ENCODE measurements at regions not wholly inside any gene's neighbourhood (a gene's known extent, or its start where the extent isn't known, plus 50 kb on each side); places are given as distances from the start of the nearest gene placed in this dataset.

DNA sequence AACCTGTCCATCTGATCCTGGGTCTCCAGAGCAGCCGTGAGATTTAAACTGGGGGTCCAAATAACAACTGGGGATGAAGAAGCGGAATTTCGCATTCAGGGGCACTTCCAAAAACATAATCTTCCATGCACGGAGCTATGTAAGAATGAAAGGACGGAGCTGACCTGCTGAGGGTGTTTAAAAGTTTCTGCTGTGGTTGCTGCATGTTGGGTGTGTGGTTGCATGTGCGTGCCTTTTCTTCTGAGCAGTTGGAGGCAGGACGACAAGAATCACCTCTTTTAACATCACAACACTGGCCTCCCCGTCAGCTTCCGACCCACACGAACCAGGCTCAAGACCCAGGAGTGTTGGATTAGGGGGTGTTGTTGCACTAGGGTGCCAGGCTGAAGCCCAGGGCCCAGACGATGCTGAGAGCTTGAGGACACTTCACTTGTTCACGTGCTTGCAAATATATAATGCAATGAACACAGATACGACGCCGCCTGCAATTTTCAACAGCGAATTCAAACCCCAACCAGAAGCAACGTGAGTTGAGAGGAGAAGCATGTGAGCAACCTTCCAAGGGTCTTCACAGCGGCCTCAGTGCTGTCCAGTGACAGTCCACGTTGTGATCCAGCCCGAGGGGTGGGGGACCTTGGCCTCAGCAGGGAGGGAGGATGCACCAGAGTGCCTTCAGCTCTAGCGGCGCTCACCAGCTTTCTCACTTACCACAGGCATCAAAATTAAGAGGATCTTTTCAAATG lies 76.0 kb upstream of the SALL3 start:
- DNase-seq: no peak
- H3K9me3 ChIP-seq (ENCODE audit: control insufficient read depth, low read length): no peaks in the 10 kb centered on the region
- no peaks in the 10 kb centered on the region for H3K36me3 ChIP-seq (ENCODE audit: control insufficient read depth, insufficient read depth, low read length)
- H3K27me3 ChIP-seq (replicated peaks; ENCODE audit: control insufficient read depth, insufficient read depth, low read length, poor library complexity, severe bottlenecking): no peaks in the 10 kb centered on the region
- no peak overlapping the region for H3K4me3 ChIP-seq (ENCODE audit: insufficient read depth, low read depth, low read length, poor library complexity, severe bottlenecking)
- H3K27ac ChIP-seq (ENCODE audit: insufficient read depth, low read length, poor library complexity, severe bottlenecking): no peak overlapping the region
- no peaks in the 10 kb centered on the region for H3K4me1 ChIP-seq (ENCODE audit: control insufficient read depth, insufficient read depth, low read length, poor library complexity, severe bottlenecking)

DNA sequence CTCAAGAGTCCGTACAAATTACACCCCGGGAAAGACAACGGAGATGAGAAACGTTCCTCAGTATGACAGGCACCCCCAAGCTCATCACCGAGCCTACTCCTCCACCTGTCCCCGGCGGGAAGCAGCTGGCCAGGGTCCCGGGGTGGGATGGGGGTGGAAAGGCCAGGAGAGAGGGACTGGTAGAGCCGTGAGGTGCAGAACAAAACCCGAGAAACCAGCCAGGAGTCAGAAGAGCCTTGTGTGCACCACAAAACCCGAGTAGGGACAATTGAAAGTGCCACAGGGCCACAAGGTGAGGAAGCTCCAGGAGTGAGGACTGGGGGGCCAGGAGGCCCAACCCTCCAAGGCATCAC lies 75.5 kb upstream of the SALL3 start:
- Histone ChIP-seq H3K4me3 (ENCODE audit: insufficient read depth, low read depth, low read length, poor library complexity, severe bottlenecking) (no peak overlapping the region), H3K27ac (ENCODE audit: insufficient read depth, low read length, poor library complexity, severe bottlenecking) (no peak overlapping the region), H3K4me1 (ENCODE audit: control insufficient read depth, insufficient read depth, low read length, poor library complexity, severe bottlenecking) (no peaks in the 10 kb centered on the region), H3K9me3 (ENCODE audit: control insufficient read depth, low read length) (no peaks in the 10 kb centered on the region), H3K36me3 (ENCODE audit: control insufficient read depth, insufficient read depth, low read length) (no peaks in the 10 kb centered on the region), H3K27me3 (replicated peaks; ENCODE audit: control insufficient read depth, insufficient read depth, low read length, poor library complexity, severe bottlenecking) (no peaks in the 10 kb centered on the region)
- no peak for DNase-seq

DNA sequence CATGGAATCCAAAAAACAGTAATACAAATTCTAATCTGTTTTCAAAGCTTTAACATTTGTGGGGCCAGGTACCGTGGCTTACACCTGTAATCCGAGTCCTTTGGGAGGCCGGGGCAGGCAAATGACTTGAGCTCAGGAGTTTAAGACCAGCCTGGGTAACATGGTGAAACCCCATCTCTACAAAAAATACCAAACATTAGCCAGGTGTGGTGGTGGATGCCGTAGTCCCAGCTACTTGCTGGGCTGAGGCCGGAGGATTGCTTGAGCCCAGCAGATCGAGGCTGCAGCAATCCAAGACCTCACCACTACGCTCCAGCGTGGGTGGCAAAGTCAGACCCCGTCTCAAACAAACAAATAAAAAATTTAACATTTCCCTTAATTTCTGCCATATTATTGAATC lies 74.3 kb upstream of the SALL3 start:
- DNase-seq: no peak
- H3K27me3 ChIP-seq (replicated peaks; ENCODE audit: control insufficient read depth, insufficient read depth, low read length, poor library complexity, severe bottlenecking): no peaks in the 10 kb centered on the region
- no peaks in the 10 kb centered on the region for H3K9me3 ChIP-seq (ENCODE audit: control insufficient read depth, low read length)
- no peak overlapping the region for H3K27ac ChIP-seq (ENCODE audit: insufficient read depth, low read length, poor library complexity, severe bottlenecking)
- no peaks in the 10 kb centered on the region for H3K4me1 ChIP-seq (ENCODE audit: control insufficient read depth, insufficient read depth, low read length, poor library complexity, severe bottlenecking)
- H3K36me3 ChIP-seq (ENCODE audit: control insufficient read depth, insufficient read depth, low read length): no peaks in the 10 kb centered on the region
- no peak overlapping the region for H3K4me3 ChIP-seq (ENCODE audit: insufficient read depth, low read depth, low read length, poor library complexity, severe bottlenecking)

DNA sequence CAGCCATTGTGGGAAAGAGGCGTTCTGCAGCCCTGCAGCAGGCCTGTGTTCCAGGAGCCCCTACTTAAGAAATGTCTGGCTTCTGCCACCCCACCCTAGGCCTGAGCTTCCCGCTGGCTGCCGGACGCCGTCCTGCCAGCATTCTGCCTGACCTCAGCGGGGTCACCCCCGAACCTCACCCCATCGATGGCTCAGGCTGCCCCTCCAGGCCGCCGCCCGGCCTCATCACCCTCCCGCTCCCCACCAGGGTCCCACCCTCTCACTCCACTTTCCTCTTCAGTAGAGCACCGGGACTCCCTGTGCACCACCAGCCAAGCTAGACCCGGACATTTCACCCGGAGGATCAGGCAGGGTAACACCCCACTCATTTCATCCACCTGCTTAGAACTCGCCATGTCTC lies 73.6 kb upstream of the SALL3 start:
- Histone ChIP-seq H3K4me1 (ENCODE audit: control insufficient read depth, insufficient read depth, low read length, poor library complexity, severe bottlenecking) (no peaks in the 10 kb centered on the region), H3K27me3 (replicated peaks; ENCODE audit: control insufficient read depth, insufficient read depth, low read length, poor library complexity, severe bottlenecking) (no peaks in the 10 kb centered on the region), H3K9me3 (ENCODE audit: control insufficient read depth, low read length) (no peaks in the 10 kb centered on the region), H3K36me3 (ENCODE audit: control insufficient read depth, insufficient read depth, low read length) (no peaks in the 10 kb centered on the region), H3K4me3 (ENCODE audit: insufficient read depth, low read depth, low read length, poor library complexity, severe bottlenecking) (no peak overlapping the region), H3K27ac (ENCODE audit: insufficient read depth, low read length, poor library complexity, severe bottlenecking) (no peak overlapping the region)
- DNase-seq: no peak

DNA sequence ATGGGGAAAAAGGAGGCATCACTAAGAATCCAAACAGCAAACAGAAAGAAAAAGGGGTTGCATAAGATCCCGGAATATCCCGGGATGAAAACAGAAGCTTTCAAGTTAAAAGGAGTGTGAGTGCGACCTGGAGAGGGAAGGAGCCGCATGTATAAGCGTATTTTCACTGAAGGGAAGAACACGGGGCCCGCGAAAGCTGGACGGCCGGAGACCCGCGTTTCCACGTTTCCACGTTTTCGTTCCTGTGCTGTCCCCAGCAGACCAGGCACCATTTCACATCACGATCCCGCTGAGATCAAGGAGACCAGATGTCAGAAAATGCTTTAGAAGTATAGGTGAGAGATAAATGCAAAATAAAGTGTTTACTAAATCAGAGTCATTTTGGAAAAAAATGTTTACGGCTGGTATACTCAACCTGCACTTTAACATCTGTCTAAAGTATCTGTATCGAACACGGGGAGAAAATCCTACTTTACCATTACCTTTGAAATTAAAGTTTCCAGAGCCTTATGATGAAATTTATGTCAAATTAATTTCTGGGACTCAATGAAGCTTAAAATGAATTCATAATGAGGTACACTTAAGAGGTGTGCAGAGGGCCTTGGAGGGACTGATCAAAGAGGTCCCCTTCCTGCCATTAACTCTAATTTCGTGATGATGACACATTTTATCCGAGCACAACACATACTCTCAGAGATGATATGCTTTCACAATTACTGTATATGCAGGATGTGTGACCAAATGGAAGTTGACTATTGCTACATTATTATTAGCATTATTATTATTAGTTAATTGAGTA lies 71.0 kb upstream of the SALL3 start:
- no peak overlapping the region for H3K4me3 ChIP-seq (ENCODE audit: insufficient read depth, low read depth, low read length, poor library complexity, severe bottlenecking)
- no peaks in the 10 kb centered on the region for H3K4me1 ChIP-seq (ENCODE audit: control insufficient read depth, insufficient read depth, low read length, poor library complexity, severe bottlenecking)
- no peaks in the 10 kb centered on the region for H3K27me3 ChIP-seq (replicated peaks; ENCODE audit: control insufficient read depth, insufficient read depth, low read length, poor library complexity, severe bottlenecking)
- H3K9me3 ChIP-seq (ENCODE audit: control insufficient read depth, low read length): no peaks in the 10 kb centered on the region
- no peak for DNase-seq
- H3K27ac ChIP-seq (ENCODE audit: insufficient read depth, low read length, poor library complexity, severe bottlenecking): no peak overlapping the region
- no peaks in the 10 kb centered on the region for H3K36me3 ChIP-seq (ENCODE audit: control insufficient read depth, insufficient read depth, low read length)

DNA sequence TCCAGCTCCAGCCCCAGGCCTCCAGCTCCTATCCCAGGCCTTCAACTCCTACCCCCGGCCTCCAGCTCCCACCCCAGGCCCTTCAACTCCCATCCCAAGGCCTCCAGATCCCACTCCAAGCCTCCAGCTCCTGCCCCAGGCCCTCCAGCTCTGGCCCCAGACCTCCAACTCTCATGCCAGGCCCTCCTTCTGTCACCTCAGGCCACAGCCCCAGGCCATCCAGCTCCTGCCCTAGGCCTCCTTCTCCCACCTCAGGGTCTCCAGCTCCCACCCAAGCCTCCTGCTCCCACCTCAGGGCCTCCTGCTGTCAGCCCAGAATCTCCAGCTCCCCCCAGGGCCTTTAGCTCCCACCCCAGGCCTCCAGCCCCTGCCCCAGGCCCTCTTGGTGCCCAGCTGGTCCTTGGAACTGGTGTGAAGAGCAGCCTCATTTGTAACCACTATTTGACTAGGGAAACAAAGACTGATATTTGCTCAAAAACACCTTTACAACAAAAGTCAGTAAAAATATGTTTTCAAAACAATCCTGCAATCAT lies 67.8 kb upstream of the SALL3 start:
- H3K36me3 ChIP-seq (ENCODE audit: control insufficient read depth, insufficient read depth, low read length): no peaks in the 10 kb centered on the region
- H3K27me3 ChIP-seq (replicated peaks; ENCODE audit: control insufficient read depth, insufficient read depth, low read length, poor library complexity, severe bottlenecking): no peaks in the 10 kb centered on the region
- no peaks in the 10 kb centered on the region for H3K4me1 ChIP-seq (ENCODE audit: control insufficient read depth, insufficient read depth, low read length, poor library complexity, severe bottlenecking)
- no peak for DNase-seq
- no peak overlapping the region for H3K4me3 ChIP-seq (ENCODE audit: insufficient read depth, low read depth, low read length, poor library complexity, severe bottlenecking)
- no peaks in the 10 kb centered on the region for H3K9me3 ChIP-seq (ENCODE audit: control insufficient read depth, low read length)
- H3K27ac ChIP-seq (ENCODE audit: insufficient read depth, low read length, poor library complexity, severe bottlenecking): no peak overlapping the region

DNA sequence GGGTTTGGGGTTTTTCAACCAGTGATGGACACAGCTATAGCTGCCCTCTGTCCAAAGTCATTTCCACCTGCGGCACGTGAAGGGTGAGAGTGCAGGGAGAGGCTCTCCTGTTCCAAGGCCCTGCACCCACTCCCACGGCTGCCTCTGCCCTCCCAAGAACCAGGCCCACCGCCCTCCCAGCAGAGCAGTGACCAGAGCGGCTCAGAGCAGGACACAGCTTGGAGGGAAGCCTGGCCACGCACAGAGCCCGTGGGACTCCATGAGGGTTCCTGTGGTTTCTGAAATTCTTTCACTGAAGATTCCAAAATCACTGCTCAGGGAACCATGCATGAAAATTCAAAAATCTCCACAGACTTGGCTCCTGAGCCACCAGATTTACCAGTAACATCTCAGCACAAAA lies 67.3 kb upstream of the SALL3 start:
- no peak overlapping the region for H3K27ac ChIP-seq (ENCODE audit: insufficient read depth, low read length, poor library complexity, severe bottlenecking)
- H3K4me1 ChIP-seq (ENCODE audit: control insufficient read depth, insufficient read depth, low read length, poor library complexity, severe bottlenecking): no peaks in the 10 kb centered on the region
- H3K9me3 ChIP-seq (ENCODE audit: control insufficient read depth, low read length): no peaks in the 10 kb centered on the region
- H3K27me3 ChIP-seq (replicated peaks; ENCODE audit: control insufficient read depth, insufficient read depth, low read length, poor library complexity, severe bottlenecking): no peaks in the 10 kb centered on the region
- no peak for DNase-seq
- H3K4me3 ChIP-seq (ENCODE audit: insufficient read depth, low read depth, low read length, poor library complexity, severe bottlenecking): no peak overlapping the region
- no peaks in the 10 kb centered on the region for H3K36me3 ChIP-seq (ENCODE audit: control insufficient read depth, insufficient read depth, low read length)

GRCh38 chr18:78912844-78913243 lies 66.8 kb upstream of the SALL3 start:
- no peak for DNase-seq
- Histone ChIP-seq H3K27ac (ENCODE audit: insufficient read depth, low read length, poor library complexity, severe bottlenecking) (no peak overlapping the region), H3K36me3 (ENCODE audit: control insufficient read depth, insufficient read depth, low read length) (no peaks in the 10 kb centered on the region), H3K27me3 (replicated peaks; ENCODE audit: control insufficient read depth, insufficient read depth, low read length, poor library complexity, severe bottlenecking) (no peaks in the 10 kb centered on the region), H3K9me3 (ENCODE audit: control insufficient read depth, low read length) (no peaks in the 10 kb centered on the region), H3K4me1 (ENCODE audit: control insufficient read depth, insufficient read depth, low read length, poor library complexity, severe bottlenecking) (no peaks in the 10 kb centered on the region), H3K4me3 (ENCODE audit: insufficient read depth, low read depth, low read length, poor library complexity, severe bottlenecking) (no peak overlapping the region)

GRCh38 chr18:78913395-78913794 lies 66.2 kb upstream of the SALL3 start:
- no peak overlapping the region for H3K4me3 ChIP-seq (ENCODE audit: insufficient read depth, low read depth, low read length, poor library complexity, severe bottlenecking)
- no peak overlapping the region for H3K27ac ChIP-seq (ENCODE audit: insufficient read depth, low read length, poor library complexity, severe bottlenecking)
- H3K4me1 ChIP-seq (ENCODE audit: control insufficient read depth, insufficient read depth, low read length, poor library complexity, severe bottlenecking): no peaks in the 10 kb centered on the region
- H3K36me3 ChIP-seq (ENCODE audit: control insufficient read depth, insufficient read depth, low read length): no peaks in the 10 kb centered on the region
- DNase-seq: no peak
- H3K27me3 ChIP-seq (replicated peaks; ENCODE audit: control insufficient read depth, insufficient read depth, low read length, poor library complexity, severe bottlenecking): no peaks in the 10 kb centered on the region
- H3K9me3 ChIP-seq (ENCODE audit: control insufficient read depth, low read length): no peaks in the 10 kb centered on the region

- H3K27ac ChIP-seq (ENCODE audit: insufficient read depth, low read length, poor library complexity, severe bottlenecking): no peak overlapping the region
- no peaks in the 10 kb centered on the region for H3K9me3 ChIP-seq (ENCODE audit: control insufficient read depth, low read length)
- DNase-seq: no peak
- no peak overlapping the region for H3K4me3 ChIP-seq (ENCODE audit: insufficient read depth, low read depth, low read length, poor library complexity, severe bottlenecking)
- no peaks in the 10 kb centered on the region for H3K4me1 ChIP-seq (ENCODE audit: control insufficient read depth, insufficient read depth, low read length, poor library complexity, severe bottlenecking)
- no peaks in the 10 kb centered on the region for H3K36me3 ChIP-seq (ENCODE audit: control insufficient read depth, insufficient read depth, low read length)
- no peaks in the 10 kb centered on the region for H3K27me3 ChIP-seq (replicated peaks; ENCODE audit: control insufficient read depth, insufficient read depth, low read length, poor library complexity, severe bottlenecking)
Observed at GRCh38 chr18:78913830-78914231, 65.8 kb upstream of the SALL3 start.

Measured in effector memory CD4-positive, alpha-beta T cell (primary cell).